GM21723 (cell line): ENCODE measurements at regions not wholly inside any gene's neighbourhood (a gene's known extent, or its start where the extent isn't known, plus 50 kb on each side); places are given as distances from the start of the nearest gene placed in this dataset.
"Not testable (repeated sequence)": the region's sequence is repeated elsewhere in the genome, so short reads cannot be mapped to it uniquely, and the experiment has no call there.

Experiments
- ATAC-seq: cut with Tn5 transposase; IDR thresholded peaks from one replicate; pipeline ENCODE4 v1.9.1; 2021; ENCODE audit warnings: mild to moderate bottlenecking, moderate library complexity; ENCODE audit not compliant: unreplicated experiment

GRCh38 chr3:35849496-35849895 lies 210.2 kb downstream of the ARPP21 start:
- no peak for ATAC-seq

GRCh38 chr3:35849963-35850362 lies 210.6 kb downstream of the ARPP21 start:
- ATAC-seq: no peak

- peak; percentile 99 for ATAC-seq
Measured at GRCh38 chr3:35857004-35857403, 217.7 kb downstream of the ARPP21 start.

- ATAC-seq: no peak
Measured at GRCh38 chr3:35862057-35862456, 222.7 kb downstream of the ARPP21 start.

- no peak for ATAC-seq
Measured at GRCh38 chr3:35864871-35865270, 225.5 kb downstream of the ARPP21 start.

DNA sequence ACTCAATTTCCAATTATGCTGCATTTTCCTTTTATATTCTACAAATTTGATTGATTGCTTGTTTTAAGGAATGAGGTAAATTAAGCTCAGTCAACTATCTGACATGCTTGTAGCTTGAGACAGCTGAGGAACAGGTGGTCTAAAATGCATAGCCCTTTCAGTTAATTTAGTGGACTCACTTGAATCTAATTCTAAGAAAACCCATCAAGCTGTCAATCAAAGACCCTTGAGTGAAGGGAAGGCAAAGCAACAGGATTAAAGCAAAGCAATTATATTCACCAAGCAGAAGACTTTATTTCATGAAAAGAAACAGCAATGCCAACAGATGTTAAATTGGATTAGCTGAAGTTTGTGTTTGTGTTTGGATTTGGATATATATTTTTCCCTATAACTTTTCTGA lies 228.5 kb downstream of the ARPP21 start:
- no peak for ATAC-seq

DNA sequence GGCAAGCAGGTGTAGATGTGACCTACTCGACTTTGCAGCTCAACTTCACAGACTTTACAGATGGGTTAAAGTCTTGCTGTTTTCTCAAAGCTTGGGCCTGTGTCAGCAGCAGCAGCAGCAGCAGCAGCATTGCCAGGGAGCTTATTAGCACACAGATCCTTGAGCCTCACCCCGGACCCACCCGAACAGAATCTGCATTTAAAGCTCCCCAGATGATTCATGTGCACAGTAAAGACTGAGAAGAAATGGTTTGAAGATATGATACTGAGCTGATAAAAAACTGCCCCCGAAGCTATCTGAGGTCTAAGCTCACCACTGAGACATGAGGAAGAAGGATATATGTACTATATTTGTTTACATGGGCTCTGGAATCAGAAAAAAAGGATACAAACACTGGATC lies 231.7 kb downstream of the ARPP21 start:
- no peak for ATAC-seq

DNA sequence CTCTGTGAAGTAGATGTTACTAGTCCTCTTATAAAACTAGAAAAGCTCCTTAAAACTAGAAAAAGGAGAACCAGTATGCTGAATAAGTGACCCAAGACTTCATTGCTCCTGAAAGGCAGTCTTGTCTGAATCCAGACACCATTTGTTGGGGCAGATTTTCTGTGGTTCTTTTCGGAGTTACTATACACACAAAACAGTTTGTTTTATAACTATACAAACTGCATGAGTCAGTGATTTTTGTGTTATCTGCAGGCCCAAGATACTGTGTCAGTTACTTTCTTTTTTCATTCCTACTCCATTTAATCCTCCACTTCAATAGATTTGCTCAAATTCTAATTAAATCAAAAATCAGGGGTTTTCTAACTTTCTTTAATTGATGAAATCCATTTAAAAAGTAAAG lies 244.6 kb downstream of the ARPP21 start:
- ATAC-seq: no peak

DNA sequence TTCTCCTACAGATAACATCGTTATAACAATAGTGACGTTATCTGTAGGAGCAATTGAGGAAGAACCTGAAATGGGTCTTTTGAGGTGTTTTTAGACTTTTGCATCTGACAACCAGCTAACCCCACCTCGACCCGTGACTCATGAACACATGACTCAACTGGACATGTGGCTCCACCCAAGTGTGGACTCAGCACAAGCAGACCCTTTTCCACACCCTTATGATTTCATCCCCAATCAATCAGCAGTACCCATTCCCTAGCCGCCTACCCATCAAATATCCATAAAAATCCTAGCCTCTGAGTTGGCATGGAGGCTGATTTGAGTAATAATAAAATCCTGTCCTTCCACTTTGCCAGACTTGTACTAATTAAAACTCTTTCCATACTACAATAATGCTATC lies 255.4 kb downstream of the ARPP21 start:
- no peak for ATAC-seq

DNA sequence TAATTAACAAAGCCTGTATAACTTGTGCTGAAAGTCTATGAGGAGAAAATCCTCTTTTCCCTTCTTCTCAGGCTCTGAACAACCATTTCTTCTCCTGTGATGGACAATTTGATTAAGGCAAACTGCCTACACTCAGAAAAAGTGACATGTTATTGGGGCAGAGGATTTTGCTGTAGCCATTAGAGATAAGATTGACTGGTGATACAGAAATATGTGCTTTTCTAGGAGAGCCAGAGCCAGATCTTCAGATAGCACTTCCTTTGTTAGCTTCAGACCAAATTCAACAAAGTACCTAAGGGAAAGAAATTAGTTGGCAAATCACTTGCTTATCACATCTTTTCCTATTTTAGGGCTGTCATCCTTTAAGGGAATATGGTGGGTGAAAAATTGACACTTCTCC lies 259.9 kb downstream of the ARPP21 start:
- ATAC-seq: no peak

- no peak for ATAC-seq
Measured at GRCh38 chr3:35900079-35900478, 260.8 kb downstream of the ARPP21 start.

DNA sequence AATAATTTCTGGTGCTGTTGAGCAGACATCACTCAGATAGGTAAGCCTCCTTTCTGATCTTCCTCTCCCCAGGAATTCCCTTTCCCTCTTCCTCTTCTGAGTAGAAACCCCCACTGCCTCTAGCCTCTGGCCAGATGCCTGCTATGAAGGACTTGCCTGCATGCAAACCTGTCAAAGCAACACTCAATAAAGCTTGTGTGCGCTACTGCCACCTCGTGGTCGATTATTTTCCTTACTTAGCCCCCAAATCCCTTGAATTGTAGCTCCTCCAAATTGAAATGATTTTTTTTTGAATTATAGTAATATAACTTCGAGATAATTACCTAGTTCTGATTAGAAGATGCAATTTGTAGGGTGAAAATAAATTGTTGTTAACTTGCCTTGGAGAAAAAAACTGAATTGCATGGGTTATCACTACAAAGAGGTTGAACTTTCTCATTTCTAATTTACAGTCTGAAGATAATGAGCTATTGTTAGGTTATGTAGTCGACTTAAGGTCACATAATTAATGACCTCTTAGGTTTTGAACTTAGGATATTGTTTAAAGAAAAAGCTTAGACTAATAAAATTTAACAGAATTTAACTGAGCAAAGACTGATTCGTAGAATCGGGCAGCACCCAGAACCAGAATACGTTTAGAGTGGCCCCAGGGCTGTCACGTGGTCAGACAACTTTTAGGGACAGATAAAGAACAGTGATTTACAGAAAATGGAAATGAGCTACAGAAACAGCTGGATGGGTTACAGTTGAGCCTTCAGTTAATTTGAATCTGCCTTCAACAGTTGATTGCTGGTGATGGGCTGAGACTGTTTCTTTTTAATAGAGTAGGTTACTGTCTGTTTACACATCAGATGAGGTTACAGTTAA lies 269.3 kb downstream of the ARPP21 start:
- no peak for ATAC-seq

DNA sequence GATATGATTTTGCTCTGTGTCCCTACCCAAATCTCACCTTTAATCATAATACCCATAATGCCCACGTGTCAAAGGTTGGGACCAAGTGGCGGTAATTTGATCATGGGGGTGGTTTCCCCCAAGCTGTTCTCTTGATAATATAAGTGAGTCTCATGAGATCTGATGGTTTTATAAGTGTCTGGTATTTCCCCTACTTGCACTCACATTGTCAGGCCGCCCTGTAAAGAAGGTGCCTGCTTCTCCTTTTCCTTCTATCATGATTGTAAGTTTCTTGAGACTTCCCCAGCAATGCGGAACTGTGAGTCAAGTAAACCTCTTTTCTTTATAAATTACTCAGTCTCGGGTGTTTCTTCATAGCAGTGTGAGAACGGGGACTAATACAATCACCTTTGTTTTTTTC lies 279.8 kb downstream of the ARPP21 start:
- no peak for ATAC-seq

DNA sequence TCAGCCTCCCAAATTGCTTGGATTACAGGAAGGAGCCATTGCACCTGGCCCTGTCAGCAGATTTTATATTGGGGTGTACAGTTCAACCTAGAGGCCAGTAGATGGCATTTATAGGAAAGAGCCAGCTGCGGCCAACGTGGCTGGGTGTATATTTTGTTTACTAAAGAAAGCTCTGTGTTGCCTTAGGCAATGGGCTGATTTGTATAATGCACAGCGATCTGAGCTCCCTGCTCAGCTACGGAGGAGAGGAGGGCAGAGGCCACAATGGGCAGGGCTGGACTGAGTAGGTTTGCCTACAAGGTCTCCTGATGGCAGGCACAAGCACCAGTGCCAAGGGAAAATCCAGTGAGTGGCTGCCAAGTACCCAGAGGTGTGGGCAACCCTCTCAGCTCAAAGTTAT lies 282.4 kb downstream of the ARPP21 start:
- ATAC-seq: no peak

DNA sequence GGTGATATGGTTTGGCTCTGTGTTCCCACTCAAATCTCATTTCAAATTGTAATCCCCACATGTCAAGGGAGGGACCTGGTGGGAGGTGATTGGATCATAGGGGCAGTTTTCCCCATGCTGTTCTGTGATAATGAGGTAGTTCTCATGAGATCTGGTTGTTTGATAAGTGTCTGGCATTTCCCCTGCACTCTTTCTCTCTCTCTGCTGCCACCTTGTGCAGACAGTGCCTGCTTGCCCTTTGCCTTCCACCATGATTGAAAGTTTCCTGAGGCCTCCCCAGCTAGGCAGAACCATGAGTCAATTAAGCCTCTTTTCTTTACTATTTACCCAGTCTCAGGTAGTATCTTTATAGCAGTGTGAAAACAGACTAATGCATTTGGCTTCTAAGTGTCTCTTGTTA lies 284.7 kb downstream of the ARPP21 start:
- ATAC-seq: not testable (repeated sequence)

DNA sequence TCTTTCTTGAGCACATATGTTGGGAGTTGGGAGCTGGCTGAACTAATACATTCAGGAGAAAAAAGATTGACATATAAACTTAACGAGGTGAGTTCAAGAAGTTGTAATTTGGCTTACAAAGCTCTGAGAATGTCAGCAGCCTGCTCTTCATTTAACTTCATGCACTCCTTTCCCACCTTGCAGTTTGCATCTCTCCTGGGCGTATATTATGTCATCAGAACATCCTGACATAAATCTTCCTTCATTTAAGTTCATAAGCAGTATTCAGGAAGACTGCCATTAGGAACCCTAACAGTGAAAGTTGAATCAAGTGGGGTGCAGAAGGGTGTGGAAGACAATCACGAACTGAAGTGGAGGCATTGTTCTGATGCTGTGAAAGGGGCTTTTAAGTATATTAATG lies 288.1 kb downstream of the ARPP21 start:
- no peak for ATAC-seq

- no peak for ATAC-seq
Measured at GRCh38 chr3:35929158-35929557, 289.8 kb downstream of the ARPP21 start.

- ATAC-seq: no peak
Measured at GRCh38 chr3:35931867-35932266, 292.5 kb downstream of the ARPP21 start.

GRCh38 chr3:35932995-35933394 lies 293.7 kb downstream of the ARPP21 start:
- no peak for ATAC-seq

GRCh38 chr3:35936571-35936970 lies 297.2 kb downstream of the ARPP21 start:
- no peak for ATAC-seq

GRCh38 chr3:35944926-35945710 lies 305.8 kb downstream of the ARPP21 start:
- ATAC-seq: no peak
